Neuronal stem cell (in vitro differentiated cells): ENCODE measurements at regions not wholly inside any gene's neighbourhood (a gene's known extent, or its start where the extent isn't known, plus 50 kb on each side); places are given as distances from the start of the nearest gene placed in this dataset.

Source experiments
- DNase-seq: peaks from one replicate; pipeline ENCODE4 v3.0.0-alpha.2; 2013; ENCODE audit warnings: low spot score
- H2AFZ ChIP-seq: one replicate; pipeline ENCODE4 v1.6.1; 2013; ENCODE audit warnings: mild to moderate bottlenecking, low read length, inconsistent platforms
- H2AK5ac ChIP-seq: 2 replicates; pipeline ENCODE4 v1.6.1; 2013; ENCODE audit warnings: low read depth, mild to moderate bottlenecking, inconsistent platforms, low read length, moderate library complexity, mixed read lengths
- H2BK120ac ChIP-seq: 2 replicates; pipeline ENCODE4 v1.6.1; 2013; ENCODE audit warnings: low read depth, mild to moderate bottlenecking, inconsistent platforms, low read length, moderate library complexity, mixed read lengths
- H2BK12ac ChIP-seq: one replicate; pipeline ENCODE4 v1.6.1; 2013; ENCODE audit warnings: low read length, inconsistent platforms
- H2BK15ac ChIP-seq: 2 replicates; pipeline ENCODE4 v1.6.1; 2013; ENCODE audit warnings: mild to moderate bottlenecking, low read length, inconsistent platforms, mixed read lengths
- H2BK5ac ChIP-seq: one replicate; pipeline ENCODE4 v1.6.1; 2013; ENCODE audit warnings: inconsistent platforms, mild to moderate bottlenecking, low read length, moderate library complexity
- H3K14ac ChIP-seq: one replicate; pipeline ENCODE4 v1.6.1; 2013; ENCODE audit warnings: low read length, inconsistent platforms
- H3K18ac ChIP-seq: 2 replicates; pipeline ENCODE4 v1.6.1; 2013; ENCODE audit warnings: low read length, inconsistent platforms
- H3K23ac ChIP-seq: 2 replicates; pipeline ENCODE4 v1.6.1; 2013; ENCODE audit warnings: low read depth, mild to moderate bottlenecking, mixed read lengths, low read length, inconsistent platforms; ENCODE audit not compliant: poor library complexity
- H3K27ac ChIP-seq: replicated peaks from 3 replicates; pipeline ENCODE4 v1.5.1; 2013; ENCODE audit warnings: low read length, inconsistent platforms
- H3K27me3 ChIP-seq, 3 experiments: 2 replicates each; pipeline ENCODE4 v1.6.1; 2013; ENCODE audit warnings: low read length in 3 of 3, mild to moderate bottlenecking in 2 of 3, inconsistent platforms in 1 of 3, low read depth in 1 of 3, mixed read lengths in 1 of 3, moderate library complexity in 1 of 3; ENCODE audit not compliant: control insufficient read depth in 3 of 3, insufficient read depth in 3 of 3
- H3K36me3 ChIP-seq, 2 donors: replicated peaks in 1 of 2; 2 replicates each; pipeline ENCODE4 v1.6.1; 2013; ENCODE audit warnings: low read length in 2 of 2; ENCODE audit not compliant: control insufficient read depth in 2 of 2, insufficient read depth in 2 of 2
- H3K4ac ChIP-seq: 2 replicates; pipeline ENCODE4 v1.6.1; 2013; ENCODE audit warnings: inconsistent platforms, mild to moderate bottlenecking, low read length, moderate library complexity
- H3K4me1 ChIP-seq, 2 donors: 1 replicate in 1 of 2; 2 replicates in 1 of 2; pipeline ENCODE4 v1.6.1; 2013; ENCODE audit warnings: low read length in 2 of 2, low read depth in 1 of 2; ENCODE audit not compliant: control insufficient read depth in 2 of 2, insufficient read depth in 1 of 2
- H3K4me2 ChIP-seq: one replicate; pipeline ENCODE4 v1.6.1; 2013; ENCODE audit warnings: mild to moderate bottlenecking, low read length, inconsistent platforms; ENCODE audit not compliant: insufficient read depth, poor library complexity, severe bottlenecking
- H3K4me3 ChIP-seq, 2 donors: 2 replicates each; pipeline ENCODE4 v1.5.1; 2013; ENCODE audit warnings: low read length in 2 of 2, mild to moderate bottlenecking in 2 of 2, inconsistent platforms in 1 of 2, moderate library complexity in 1 of 2
- H3K79me1 ChIP-seq: one replicate; pipeline ENCODE4 v1.6.1; 2013; ENCODE audit warnings: low read depth, mild to moderate bottlenecking, inconsistent platforms, low read length, moderate library complexity
- H3K9ac ChIP-seq: one replicate; pipeline ENCODE4 v1.6.1; 2013; ENCODE audit warnings: mild to moderate bottlenecking, low read depth, low read length, inconsistent platforms; ENCODE audit not compliant: poor library complexity
- H3K9me3 ChIP-seq, 2 donors: replicated peaks in 1 of 2; 2 replicates each; pipeline versions ENCODE3 to v1.6.1; 2013; ENCODE audit warnings: low read length in 2 of 2, mild to moderate bottlenecking in 2 of 2, inconsistent platforms in 1 of 2, low read depth in 1 of 2, mixed read lengths in 1 of 2, moderate library complexity in 1 of 2; ENCODE audit not compliant: control insufficient read depth in 2 of 2, insufficient read depth in 1 of 2
- H4K8ac ChIP-seq: one replicate; pipeline ENCODE4 v1.6.1; 2013; ENCODE audit warnings: low read depth, mild to moderate bottlenecking, inconsistent platforms, low read length, moderate library complexity
- H4K91ac ChIP-seq: one replicate; pipeline ENCODE4 v1.6.1; 2013; ENCODE audit warnings: low read length, low read depth, mild to moderate bottlenecking, inconsistent platforms; ENCODE audit not compliant: poor library complexity
- WGBS, 2 donors: extraction: QIAGEN DNeasy Blood & Tissue Kit; methylation state at CpG; one replicate each; pipeline ENCODE4 v1.1.7; 2013; ENCODE audit warnings: missing lambda C conversion rate in 2 of 2, mixed read lengths in 1 of 2; ENCODE audit not compliant: insufficient read length in 2 of 2, insufficient replicate concordance in 1 of 2; ENCODE audit errors: extremely low coverage in 2 of 2; 5-methylcytosine and 5-hydroxymethylcytosine counted together

GRCh38 chr2:2910259-2910658 lies 467.4 kb downstream of the EIPR1 start:
- H3K14ac ChIP-seq, result no peak overlapping the region
- no peak overlapping the region for H2BK5ac ChIP-seq
- H2BK12ac ChIP-seq, result no peak overlapping the region
- H3K4me3 ChIP-seq, result no peak overlapping the region
- H3K4me1 ChIP-seq, result no peaks in the 10 kb centered on the region
- H3K27ac ChIP-seq, result no peak overlapping the region
- H3K4ac ChIP-seq, result no peak overlapping the region
- H4K8ac ChIP-seq, result no peak overlapping the region
- H3K36me3 ChIP-seq, result no peaks in the 10 kb centered on the region
- H3K18ac ChIP-seq, result no peak overlapping the region
- no peak overlapping the region for H4K91ac ChIP-seq
- H3K9ac ChIP-seq, result no peak overlapping the region
- no peak overlapping the region for H2AFZ ChIP-seq
- no peak overlapping the region for H2BK15ac ChIP-seq
- H2AK5ac ChIP-seq, result no peak overlapping the region
- H3K27me3 ChIP-seq, result no peaks in the 10 kb centered on the region
- no peak overlapping the region for H3K23ac ChIP-seq
- no peak overlapping the region for H3K4me2 ChIP-seq
- no peaks in the 10 kb centered on the region for H3K9me3 ChIP-seq
- no peaks in the 10 kb centered on the region for H3K79me1 ChIP-seq
- no peak for DNase-seq
- WGBS, 2 donors, result no CpG with 5 or more reads among the region's 7 CpGs
- no peak overlapping the region for H2BK120ac ChIP-seq

GRCh38 chr2:2909086-2910035 lies 468.3 kb downstream of the EIPR1 start:
- no CpG with 5 or more reads among the region's 23 CpGs for WGBS, 2 donors

DNA sequence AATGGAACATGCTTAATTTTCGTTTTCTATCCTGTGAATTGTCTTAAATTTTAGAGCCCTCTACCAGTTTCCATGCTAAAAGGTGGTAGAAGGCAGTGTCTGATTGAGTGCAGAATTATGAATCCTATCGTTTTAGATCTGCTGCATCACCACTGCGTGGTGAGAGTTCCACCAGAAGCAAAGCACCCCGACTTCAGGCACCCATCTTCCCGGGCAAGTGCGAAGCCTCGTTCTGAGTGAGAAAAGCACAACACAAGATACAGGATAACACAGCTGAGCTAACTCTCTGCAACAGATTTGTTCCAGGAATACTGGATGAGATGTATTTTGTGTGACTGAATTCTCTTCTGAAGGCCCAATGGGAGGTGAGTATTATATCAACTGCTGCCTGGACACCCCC lies 471.5 kb downstream of the EIPR1 start:
- H2BK15ac ChIP-seq, result no peak overlapping the region
- WGBS, 2 donors, result no CpG with 5 or more reads among the region's 7 CpGs

More at GRCh38 chr2:2909086-2910035, 468.3 kb downstream of the EIPR1 start:
- no peak overlapping the region for H2BK12ac ChIP-seq
- no peak overlapping the region for H3K23ac ChIP-seq
- no peaks in the 10 kb centered on the region for H3K36me3 ChIP-seq
- H3K4ac ChIP-seq, result no peak overlapping the region
- no peak overlapping the region for H2BK15ac ChIP-seq
- H2BK120ac ChIP-seq, result no peak overlapping the region
- H3K4me1 ChIP-seq, result no peaks in the 10 kb centered on the region
- H2AK5ac ChIP-seq, result no peak overlapping the region
- H3K9me3 ChIP-seq, result no peaks in the 10 kb centered on the region
- no peak overlapping the region for H2BK5ac ChIP-seq
- no peak overlapping the region for H3K27ac ChIP-seq
- H3K4me3 ChIP-seq, result no peak overlapping the region
- DNase-seq, result no peak
- H3K79me1 ChIP-seq, result no peaks in the 10 kb centered on the region
- H3K9ac ChIP-seq, result peak overlapping the region; percentile 32
- H3K14ac ChIP-seq, result no peak overlapping the region
- no peak overlapping the region for H2AFZ ChIP-seq
- H3K18ac ChIP-seq, result peak overlapping the region; percentile 54
- H3K4me2 ChIP-seq, result no peak overlapping the region
- H3K27me3 ChIP-seq, result no peaks in the 10 kb centered on the region
- H4K8ac ChIP-seq, result no peak overlapping the region
- H4K91ac ChIP-seq, result no peak overlapping the region

GRCh38 chr2:2904721-2905350 lies 472.8 kb downstream of the EIPR1 start:
- no peak overlapping the region for H3K18ac ChIP-seq
- no CpG with 5 or more reads among the region's 16 CpGs for WGBS, 2 donors
- no peak overlapping the region for H2AK5ac ChIP-seq
- H3K4ac ChIP-seq, result no peak overlapping the region
- H2BK120ac ChIP-seq, result no peak overlapping the region
- H2AFZ ChIP-seq, result no peak overlapping the region
- no peaks in the 10 kb centered on the region for H3K36me3 ChIP-seq
- H3K79me1 ChIP-seq, result no peaks in the 10 kb centered on the region
- peaks cover 5 to 10% of the 10 kb centered on the region in 2 donors for H3K4me1 ChIP-seq
- no peak overlapping the region for H2BK15ac ChIP-seq
- H2BK5ac ChIP-seq, result no peak overlapping the region
- H3K9ac ChIP-seq, result no peak overlapping the region
- H3K23ac ChIP-seq, result no peak overlapping the region
- H3K4me2 ChIP-seq, result no peak overlapping the region
- no peak overlapping the region for H2BK12ac ChIP-seq
- H4K8ac ChIP-seq, result no peak overlapping the region
- H3K9me3 ChIP-seq, result no peaks in the 10 kb centered on the region
- DNase-seq, result no peak
- no peaks in the 10 kb centered on the region for H3K27me3 ChIP-seq
- no peak overlapping the region for H4K91ac ChIP-seq
- H3K14ac ChIP-seq, result no peak overlapping the region
- no peak overlapping the region for H3K4me3 ChIP-seq
- no peak overlapping the region for H3K27ac ChIP-seq

More for the DNA sequence above, 471.5 kb downstream of the EIPR1 start:
- Histone ChIP-seq H3K27me3 (no peaks in the 10 kb centered on the region), H3K36me3 (no peaks in the 10 kb centered on the region), H3K18ac (no peak overlapping the region), H2AK5ac (no peak overlapping the region), H2BK12ac (no peak overlapping the region), H3K4me3 (no peak overlapping the region), H3K14ac (no peak overlapping the region), H3K79me1 (no peaks in the 10 kb centered on the region), H2BK5ac (no peak overlapping the region), H3K27ac (no peak overlapping the region), H2AFZ (no peak overlapping the region), H3K23ac (no peak overlapping the region), H2BK120ac (no peak overlapping the region), H3K9me3 (no peaks in the 10 kb centered on the region), H3K4ac (no peak overlapping the region), H4K8ac (no peak overlapping the region), H3K4me2 (no peak overlapping the region), H3K9ac (no peak overlapping the region), H3K4me1 (peaks cover 5 to 8% of the 10 kb centered on the region in 2 donors), H4K91ac (no peak overlapping the region)
- no peak for DNase-seq
